ENCODE measurements at regions not wholly inside any gene's neighbourhood (a gene's known extent, or its start where the extent isn't known, plus 50 kb on each side); places are given as distances from the start of the nearest gene placed in this dataset.

- DNase-seq (ENCODE audit: insufficient read length, low spot score) (no peak), FAIRE-seq (no peak)
Measured at GRCh38 chr3:69448877-69449276, 63.0 kb upstream of the FRMD4B start.

- FAIRE-seq (no peak), DNase-seq (ENCODE audit: insufficient read length, low spot score) (no peak)
Measured at GRCh38 chr3:69446402-69447072, 60.6 kb upstream of the FRMD4B start.

GRCh38 chr3:69445498-69445897, 59.6 kb upstream of the FRMD4B start:
- no peak for DNase-seq (ENCODE audit: insufficient read length, low spot score)
- no peak for FAIRE-seq

GRCh38 chr3:69445024-69445423, 59.1 kb upstream of the FRMD4B start:
- FAIRE-seq = no peak
- no peak for DNase-seq (ENCODE audit: insufficient read length, low spot score)

GRCh38 chr3:69443457-69443920, 57.6 kb upstream of the FRMD4B start:
- DNase-seq (ENCODE audit: insufficient read length, low spot score) (no peak), FAIRE-seq (no peak)

- no peak for DNase-seq (ENCODE audit: insufficient read length, low spot score)
Measured at GRCh38 chr3:69442771-69443311, 57.0 kb upstream of the FRMD4B start.

GRCh38 chr3:69441732-69442131, 55.8 kb upstream of the FRMD4B start:
- DNase-seq (ENCODE audit: insufficient read length, low spot score) = no peak
- no peak for FAIRE-seq

More at GRCh38 chr3:69442771-69443311, 57.0 kb upstream of the FRMD4B start:
- FAIRE-seq = no peak

- DNase-seq (ENCODE audit: insufficient read length, low spot score) = no peak
- FAIRE-seq = no peak
Measured at GRCh38 chr3:69441040-69441439, 55.2 kb upstream of the FRMD4B start.

GRCh38 chr3:69439643-69440270, 53.9 kb upstream of the FRMD4B start:
- FAIRE-seq = peak; percentile 14
- no peak for DNase-seq (ENCODE audit: insufficient read length, low spot score)

- DNase-seq (ENCODE audit: insufficient read length, low spot score) (no peak), FAIRE-seq (no peak)
Measured at GRCh38 chr3:69438476-69438875, 52.6 kb upstream of the FRMD4B start.

- FAIRE-seq = no peak
- DNase-seq (ENCODE audit: insufficient read length, low spot score) = no peak
Measured at GRCh38 chr3:69435274-69436265, 49.7 kb upstream of the FRMD4B start.
